Stimulated activated CD8-positive, alpha-beta memory T cell treated with anti-CD3 and anti-CD28 coated beads, Interleukin-7, amount 100 ng/mL, for 48 hours (primary cell): ENCODE measurements at regions not wholly inside any gene's neighbourhood (a gene's known extent, or its start where the extent isn't known, plus 50 kb on each side); places are given as distances from the start of the nearest gene placed in this dataset.

ENCODE experiments used
- DNase-seq, 2 donors: peaks; one replicate each; pipeline ENCODE4 v3.0.0-alpha.2; 2020; ENCODE audit warnings: low read depth in 1 of 2; ENCODE audit errors: extremely low read depth in 1 of 2

DNA sequence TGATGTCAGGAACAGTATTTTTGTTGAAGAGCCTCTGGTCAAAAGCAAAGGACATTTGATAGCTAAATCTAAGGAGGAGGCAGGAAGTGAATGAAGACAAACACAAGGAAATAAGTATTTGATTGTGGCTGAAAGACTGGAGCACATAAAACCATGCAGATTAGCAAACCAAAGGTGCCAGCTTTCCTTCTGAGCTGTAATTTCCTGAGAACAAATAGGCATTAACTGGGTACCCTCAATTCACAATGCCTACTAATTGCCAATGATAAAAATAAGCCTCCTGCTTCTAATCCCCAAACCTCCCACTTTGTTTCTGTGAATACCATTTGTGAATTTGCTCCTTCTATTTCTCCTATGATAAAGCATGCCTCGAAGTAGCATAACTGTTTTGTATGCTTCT lies 1279.6 kb upstream of the USP15 start:
- no peak for DNase-seq

DNA sequence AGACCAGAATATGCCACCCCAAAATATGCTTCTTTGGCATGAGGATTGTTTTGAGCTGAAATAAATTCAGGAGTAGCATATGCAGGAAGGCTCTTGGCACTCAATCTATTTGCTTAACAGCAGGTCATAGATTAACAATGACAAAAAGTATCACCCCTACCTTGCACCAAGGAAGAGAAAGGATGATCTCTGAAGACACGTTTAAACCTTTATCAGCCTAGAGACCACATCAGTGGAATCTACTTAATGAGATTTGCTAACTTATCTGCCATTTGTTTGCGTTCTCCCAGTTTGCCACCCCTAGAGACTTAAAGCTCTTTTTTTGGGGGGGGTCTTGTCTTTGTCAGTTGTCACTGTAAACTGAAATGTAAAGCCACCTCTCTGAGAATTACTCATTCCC lies 1278.7 kb upstream of the USP15 start:
- DNase-seq, result no peak

DNA sequence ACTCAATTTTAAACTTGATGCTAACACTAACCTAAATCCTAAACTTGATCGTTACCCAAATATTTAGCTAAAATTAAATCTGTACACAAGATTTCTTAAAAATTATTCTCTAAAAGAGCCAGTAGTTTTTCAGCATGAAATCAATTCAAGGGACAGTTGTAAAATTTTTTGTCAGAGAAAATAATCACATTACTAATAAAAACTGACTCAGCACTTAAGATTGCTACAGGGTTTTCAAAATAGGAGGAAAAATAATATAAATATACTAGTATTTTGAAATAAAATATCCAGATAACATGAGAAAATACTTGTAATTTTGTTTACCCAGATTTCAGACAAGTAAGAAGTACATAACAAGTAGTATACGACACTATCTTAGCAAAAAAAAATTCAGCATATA lies 1268.1 kb upstream of the USP15 start:
- DNase-seq, result no peak

DNA sequence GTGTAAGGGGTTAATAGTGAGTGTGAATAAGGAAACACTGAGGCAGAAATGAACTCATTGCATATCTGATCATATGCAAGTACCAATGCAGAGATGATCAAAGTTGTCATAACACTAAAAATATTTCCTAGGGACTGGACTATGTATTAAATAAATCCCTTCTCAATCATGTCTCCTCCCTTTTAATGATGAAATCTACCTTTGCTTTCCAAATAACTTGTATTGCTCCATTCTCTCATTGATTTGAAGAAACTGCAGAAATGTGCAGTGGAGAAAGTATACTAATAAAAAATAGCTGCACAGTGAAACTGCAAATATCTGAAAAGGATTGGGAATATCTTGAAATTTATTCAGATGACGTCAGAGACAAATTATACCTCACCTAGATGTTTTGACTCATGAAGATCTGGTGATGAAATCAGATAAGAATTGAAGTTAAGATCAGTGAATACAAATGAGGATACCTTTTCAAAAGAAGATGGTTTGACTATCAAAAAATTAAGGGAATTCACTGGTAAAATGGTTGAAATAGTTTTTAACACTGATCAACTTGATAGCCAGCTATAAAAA lies 1264.9 kb upstream of the USP15 start:
- no peak for DNase-seq

DNA sequence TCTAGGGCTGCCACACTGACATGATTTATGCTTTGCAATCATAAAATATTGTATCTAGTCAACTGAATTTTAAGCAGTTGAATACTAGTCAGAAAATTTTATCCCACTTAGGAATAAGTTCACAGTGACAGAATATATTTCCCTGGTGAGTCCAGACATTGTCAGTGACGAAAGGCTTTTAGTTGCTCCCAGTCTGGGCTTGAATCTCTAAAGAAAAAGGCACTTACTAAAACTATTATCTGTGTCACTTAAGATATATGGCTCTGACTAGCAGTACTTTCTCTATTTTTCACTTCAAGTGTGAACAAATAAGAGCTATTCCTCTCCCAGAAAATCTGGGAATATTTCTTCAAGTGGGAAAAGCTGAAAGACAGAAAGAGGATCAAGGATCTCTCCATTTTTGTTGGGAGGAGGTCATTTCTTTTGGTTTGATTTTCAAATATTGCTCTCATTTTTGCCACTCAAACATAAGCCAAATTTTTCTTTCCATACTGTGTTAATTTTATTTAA lies 1262.3 kb upstream of the USP15 start:
- DNase-seq, result no peak

DNA sequence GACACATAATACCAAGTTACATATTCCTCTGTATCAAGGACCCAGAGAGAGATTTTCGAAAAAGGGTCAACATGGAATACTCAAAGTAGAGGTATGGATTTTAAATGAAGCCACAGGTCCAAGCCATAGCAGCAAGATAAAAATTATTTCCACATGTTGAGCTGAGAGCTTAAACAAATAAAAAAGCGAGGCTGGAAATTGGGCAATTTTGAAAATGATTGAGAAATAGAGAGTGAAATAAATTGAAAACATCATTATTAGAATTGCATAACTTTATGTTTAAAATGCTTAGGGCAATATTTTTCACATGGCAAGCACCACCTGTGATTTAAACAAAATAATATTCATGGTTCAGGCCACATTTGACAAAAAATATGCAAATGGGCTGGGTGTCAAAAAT lies 1251.0 kb upstream of the USP15 start:
- no peak for DNase-seq

DNA sequence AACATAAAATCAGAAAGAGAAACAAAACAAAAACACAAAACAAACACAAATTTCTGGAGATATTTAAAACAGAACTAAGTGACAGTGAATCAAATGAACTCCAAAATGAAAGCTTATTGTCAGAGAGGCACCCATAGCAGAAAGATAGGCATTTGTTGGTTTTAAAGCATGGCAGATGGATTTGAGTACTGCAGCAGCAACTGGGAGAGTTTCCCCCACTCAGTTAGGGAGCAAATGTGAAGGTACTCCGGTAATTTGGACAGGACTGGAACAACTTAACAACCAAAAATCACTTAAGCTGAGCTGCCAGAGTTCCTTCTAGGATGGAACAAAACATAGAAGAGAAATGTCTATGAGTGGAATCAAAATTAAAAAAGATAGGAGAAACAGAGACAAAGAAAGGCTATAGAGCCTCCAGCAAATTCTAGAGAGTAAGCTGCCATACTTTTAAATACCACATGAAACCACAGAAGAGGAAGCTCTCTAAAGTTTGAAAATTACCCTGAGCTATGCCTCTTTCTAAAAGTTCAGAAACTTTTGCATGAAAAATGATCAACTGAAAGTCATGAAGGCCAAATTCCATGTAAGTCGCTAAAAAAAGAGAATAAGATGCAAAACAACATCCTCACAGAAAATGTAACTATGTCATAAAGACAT lies 1248.3 kb upstream of the USP15 start:
- DNase-seq, result no peak

DNA sequence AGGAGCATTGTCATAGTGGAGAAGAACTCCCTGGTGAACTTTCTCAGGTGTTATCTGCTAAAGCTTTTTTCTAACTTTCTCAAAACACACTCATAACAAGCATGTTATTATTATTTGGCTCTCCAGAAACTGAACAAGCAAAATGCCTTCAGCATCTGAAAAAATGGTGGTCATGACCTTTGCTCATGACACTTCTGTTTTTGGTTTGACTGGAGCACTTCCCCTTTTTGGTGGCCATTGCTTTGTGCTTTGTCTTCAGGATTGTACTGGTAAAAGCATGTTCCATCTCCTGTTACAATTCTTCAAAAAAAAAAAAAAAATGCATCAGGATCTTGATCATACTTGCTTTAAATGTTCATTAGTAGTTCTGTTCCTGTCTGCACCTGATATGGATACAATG lies 1241.6 kb upstream of the USP15 start:
- no peak for DNase-seq

DNA sequence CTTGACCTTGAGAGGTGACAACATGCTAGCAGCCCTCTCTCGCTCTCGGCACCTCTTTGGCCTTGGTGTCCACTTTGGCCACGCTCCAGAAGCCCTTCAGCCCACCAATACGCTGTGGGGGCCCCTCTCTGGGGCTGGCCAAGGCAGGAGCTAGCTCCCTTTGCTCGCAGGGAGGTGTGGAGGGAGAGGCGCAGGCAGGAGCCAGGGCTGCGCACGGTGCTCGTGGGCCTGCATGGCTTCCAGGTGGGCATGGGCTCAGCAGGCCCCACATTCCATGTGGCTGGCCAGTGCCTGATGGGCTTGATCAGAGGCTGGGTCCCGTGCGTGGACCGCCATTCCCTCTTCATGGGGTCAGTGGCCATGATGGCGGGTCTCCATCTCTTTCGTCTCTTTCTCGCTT lies 1237.0 kb upstream of the USP15 start:
- DNase-seq, result no peak

DNA sequence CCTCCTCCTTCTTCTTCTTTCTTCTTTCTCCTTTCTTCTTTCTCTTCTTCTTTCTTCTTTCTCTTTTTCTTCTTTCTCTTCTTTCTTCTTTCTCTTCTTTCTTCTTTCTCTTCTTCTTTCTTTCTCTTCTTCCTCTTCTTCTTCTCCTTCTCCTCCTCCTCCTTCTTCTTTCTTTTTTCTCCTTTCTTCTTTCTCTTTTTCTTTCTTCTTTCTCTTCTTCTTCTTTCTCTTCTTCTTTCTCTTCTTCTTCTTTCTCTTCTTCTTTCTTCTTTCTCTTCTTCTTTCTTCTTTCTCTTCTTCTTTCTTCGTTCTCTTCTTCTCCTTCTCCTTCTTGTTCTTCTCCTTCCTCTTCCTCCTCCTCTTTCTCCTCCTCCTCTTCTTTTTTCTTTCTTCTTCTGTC lies 1230.7 kb upstream of the USP15 start:
- DNase-seq, result no peak

DNA sequence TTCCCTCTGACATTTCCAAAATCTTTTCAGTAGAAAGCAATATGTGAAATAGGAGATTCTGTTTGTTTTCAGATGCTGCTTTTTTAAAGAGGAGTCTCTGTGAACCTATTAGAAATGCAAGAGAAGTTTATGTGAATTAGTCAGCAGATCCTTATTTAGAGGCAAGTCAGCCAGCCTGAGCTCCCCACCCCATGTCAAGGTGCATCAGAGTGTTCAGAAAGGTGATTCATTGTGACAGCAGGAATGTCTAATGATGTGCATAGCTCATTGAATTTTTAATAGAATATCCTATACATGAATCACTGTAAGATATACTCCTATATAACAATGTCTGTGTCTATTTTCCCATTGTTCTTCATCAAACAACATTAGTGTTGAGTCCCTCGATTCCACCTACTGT lies 1222.4 kb upstream of the USP15 start:
- DNase-seq, result no peak

DNA sequence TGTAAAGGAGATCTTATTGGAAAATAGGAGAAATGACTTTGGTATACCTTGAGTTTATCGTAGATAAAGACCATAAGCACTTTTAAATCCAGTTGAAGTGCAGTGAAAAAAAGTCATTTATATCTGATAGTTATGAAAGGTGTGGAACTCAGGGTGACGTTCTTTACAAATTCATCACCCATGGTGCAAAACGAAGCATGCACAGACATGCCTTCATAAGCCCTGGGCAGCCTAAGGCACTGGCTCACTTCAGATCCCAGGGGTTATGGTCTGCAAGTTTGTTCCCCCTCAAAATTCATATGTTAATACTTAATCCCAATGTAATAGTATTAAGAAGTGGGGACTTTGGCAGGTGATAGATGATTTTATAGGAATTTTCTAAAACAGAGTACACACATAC lies 1216.4 kb upstream of the USP15 start:
- no peak for DNase-seq

DNA sequence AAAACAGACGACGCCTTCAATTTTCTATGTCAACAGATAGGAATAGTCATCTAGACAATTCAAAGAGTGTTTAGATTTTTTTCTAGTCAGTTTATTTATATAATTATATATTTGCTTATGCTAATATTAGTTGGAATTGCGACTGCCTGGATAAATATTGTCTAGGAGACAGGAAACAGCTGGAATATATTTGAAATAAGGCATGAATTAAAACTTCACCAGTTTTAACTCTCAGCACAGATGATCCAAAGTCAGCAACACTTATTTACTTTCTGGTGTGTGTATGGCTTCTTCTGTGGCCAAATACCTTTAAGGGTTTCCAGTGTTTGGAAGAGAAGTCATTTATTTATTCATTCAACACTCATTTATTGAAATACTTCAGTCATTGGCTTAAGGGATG lies 1215.4 kb upstream of the USP15 start:
- no peak for DNase-seq

DNA sequence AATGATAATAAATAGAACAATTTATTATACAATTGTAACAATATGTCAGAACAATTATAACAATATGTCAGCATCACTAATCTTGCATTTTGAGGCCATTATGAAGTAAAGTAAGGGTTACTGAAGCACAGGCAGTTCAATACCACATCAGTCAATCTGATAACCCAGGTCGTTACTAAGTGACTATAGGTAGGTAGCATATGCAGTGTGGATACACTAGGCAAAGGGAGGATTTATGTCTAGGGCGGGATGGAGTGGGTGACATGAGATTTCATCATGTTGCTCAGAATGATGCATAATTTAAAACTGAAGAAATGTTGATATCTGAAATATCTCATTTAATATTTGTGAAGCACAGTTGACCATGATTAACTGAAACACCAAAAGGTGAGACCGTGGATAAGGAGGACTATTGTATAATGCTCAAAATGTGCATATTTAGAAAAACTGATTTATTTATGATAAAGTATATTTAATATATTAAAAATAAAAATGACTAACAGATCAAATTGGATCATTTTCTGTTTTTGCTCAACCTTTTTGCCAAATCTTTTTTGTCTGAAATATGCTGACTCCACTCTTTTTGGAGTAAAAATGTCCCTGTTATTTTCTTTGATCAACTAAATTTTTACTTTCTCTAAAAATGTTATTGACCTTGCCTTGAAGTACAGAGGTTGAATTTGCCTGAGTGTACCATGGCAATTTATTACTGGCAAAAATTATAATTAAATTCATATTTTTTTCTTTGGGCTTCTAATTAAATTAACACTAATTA lies 1189.4 kb upstream of the USP15 start:
- DNase-seq, result no peak

DNA sequence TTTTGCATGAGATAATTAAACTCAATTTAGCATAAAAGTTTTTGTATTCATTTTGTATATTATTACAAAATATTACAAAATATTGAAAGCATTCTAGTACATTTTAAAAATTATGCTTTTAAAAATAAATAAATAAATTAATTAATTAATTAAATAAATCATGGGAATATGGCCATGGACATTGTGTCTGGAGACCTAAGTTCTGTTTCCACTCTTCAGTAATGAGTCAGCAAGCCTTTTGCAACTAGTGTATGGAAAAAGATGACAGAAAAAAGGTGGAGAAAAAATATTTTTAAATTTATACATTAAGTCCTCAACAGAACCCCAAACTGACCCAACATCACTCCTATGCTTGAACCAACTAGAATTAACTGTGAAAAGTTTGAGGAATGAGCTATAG lies 1187.5 kb upstream of the USP15 start:
- no peak for DNase-seq

DNA sequence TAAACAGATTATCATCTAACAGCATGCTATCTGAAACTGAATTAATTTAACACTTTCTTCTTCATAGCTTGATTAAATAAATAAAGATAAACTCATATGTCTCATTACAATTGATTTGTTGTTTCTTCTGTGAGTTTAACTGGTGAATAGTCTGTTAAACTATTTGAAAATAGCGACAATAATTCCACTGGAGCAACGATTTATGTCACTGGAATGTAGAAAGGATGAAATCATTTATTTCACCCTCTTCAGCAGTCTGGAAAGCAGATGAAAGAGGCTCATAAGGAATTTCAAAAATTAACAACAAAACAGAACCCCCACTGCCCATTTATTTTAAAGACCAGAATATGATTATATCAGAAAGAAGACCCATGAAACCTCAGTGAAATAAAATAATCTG lies 1165.1 kb upstream of the USP15 start:
- DNase-seq, result no peak

DNA sequence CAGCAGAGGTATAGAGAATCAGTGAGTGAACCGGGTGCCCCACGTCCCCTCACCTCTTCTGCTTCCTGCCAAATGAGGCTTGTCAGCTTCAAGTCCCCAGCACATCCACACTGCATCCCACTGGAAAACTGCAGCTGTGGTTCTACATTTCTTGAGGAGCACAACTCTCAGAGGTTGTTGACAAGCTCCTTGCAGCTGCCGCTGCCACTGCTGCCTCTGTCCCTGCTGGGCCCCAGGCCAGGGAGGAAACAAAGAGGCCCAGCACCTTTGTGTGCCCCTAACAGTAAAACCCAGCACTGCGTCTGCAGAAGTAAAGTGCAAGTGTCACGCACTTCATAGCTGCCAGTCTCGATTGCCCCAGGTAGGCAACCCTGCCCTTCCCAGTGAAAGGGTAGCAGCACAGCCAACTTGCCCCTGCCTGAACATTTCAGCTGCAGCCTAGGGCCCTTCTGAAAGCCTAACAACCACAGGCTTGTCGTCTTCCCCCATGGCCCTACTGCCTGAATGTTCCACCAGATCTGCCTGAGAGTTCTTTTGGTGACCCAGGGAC lies 1162.1 kb upstream of the USP15 start:
- DNase-seq, result no peak

DNA sequence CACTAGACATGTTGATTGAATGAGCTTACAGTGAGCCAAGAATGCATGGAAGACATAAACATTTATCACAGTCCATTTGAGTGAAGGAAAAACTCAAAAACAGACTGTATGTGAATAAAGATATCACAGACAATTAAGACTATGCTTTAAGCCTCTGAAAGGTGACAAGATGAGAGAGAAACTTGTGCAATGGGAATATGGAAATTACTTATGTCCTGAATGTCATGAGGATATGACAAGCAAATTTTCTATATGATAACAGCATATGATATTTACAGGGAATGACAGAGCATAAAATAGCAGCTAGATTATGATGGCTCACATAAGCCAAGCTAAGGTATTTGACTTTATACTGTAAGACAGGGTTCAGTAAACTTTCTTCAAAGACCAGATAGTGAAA lies 1153.1 kb upstream of the USP15 start:
- DNase-seq, result no peak

DNA sequence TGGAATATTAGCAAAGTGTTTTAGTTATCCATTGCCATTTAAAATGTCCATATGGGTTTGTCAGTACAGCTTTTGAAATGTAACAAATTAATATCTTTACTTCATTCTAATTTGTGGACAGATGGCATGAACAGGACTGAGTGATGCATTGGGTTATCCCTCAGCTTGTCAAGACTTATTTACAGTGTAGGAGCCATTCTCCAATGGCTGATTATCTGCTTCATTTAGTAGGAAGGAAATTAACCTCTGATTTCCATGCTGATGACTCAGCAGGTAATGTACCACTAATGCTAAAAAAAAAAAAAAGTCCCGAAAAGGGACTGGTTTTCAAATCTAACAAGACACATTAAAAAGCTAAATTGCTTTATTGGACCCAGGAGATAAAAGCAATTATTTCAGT lies 1149.0 kb upstream of the USP15 start:
- no peak for DNase-seq

DNA sequence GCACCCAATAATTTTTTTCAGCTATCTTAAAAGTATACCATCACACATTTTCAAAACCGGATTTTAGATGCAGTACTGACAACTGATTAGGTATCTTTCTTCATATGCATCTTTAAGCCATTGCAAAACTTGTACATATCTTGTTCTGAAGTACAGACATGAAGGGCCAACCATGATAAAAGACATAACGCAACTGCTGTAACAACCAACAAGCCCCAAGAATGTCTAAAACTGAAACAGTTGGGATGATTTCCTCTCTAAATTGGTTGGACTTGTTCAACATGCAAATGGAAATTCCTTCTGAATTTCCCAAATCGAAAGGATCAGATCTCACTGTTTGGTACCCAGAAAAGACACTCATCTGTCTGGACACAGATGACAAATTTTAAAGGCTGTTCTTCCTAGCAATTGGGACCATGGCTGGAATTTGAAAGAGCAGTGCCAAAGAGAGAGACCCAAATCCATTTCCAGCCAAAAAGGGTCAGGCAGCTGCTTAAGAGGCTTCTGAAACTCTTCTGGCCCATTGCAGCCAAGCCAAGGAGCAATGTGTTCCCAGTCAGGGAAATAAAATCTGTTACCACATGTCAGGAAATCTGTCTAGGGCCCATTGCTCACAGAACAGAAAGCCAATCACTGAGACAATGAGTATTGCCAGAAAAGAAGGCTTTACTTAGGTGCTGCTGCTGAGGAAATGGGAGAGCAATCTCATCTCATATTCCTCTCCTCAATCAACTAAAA lies 1122.4 kb upstream of the USP15 start:
- no peak for DNase-seq

DNA sequence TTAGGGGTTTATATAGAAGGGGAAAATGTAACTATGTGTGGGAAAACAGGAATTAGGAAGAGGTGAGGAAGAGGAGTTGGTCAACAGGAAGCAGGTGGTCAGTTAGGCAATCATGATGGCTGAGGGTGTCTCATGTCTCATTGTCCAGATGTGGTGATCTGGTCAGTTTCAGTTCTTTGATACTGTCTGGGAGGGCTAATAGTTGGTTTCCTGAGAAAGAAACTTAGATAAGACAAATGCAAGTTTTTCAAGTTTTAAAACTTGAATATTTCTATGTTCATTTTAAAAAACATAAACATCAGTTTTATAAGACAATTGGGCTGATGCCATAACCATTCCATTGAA lies 1121.8 kb upstream of the USP15 start:
- no peak for DNase-seq
